DMS 273 treated with DMSO at 0.1 percent for 48 hours (cell line): ENCODE measurements at regions not wholly inside any gene's neighbourhood (a gene's known extent, or its start where the extent isn't known, plus 50 kb on each side); places are given as distances from the start of the nearest gene placed in this dataset.

ENCODE experiments used
- DNase-seq: peaks from one replicate; lab custom pipeline; 2025; lab: John Stamatoyannopoulos, UW

- DNase-seq = no peak
Measured at GRCh38 chr3:178059119-178059518, 477.1 kb upstream of the KCNMB2 start.

DNA sequence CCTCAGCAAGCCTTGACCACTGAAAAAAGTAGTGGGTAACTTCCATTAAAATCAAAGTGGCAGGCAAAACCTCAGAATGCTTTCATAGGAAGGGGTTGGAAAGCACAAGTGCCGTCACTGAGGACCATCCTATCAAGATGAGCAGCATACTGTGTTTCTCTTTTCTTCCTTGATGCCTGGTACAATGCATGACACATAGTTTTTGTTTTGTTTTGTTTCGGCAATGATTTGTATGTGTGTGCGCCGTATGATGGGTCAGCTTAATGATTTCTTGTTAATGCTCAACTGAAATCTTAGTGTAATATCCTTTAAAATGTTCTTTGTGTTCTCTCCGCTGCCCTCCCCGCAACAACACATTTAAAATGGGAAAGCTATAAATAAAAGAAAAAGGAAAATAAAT is 476.4 kb upstream of the KCNMB2 start:
- DNase-seq = no peak

- no peak for DNase-seq
Measured at GRCh38 chr3:178060407-178060806, 475.8 kb upstream of the KCNMB2 start.

DNA sequence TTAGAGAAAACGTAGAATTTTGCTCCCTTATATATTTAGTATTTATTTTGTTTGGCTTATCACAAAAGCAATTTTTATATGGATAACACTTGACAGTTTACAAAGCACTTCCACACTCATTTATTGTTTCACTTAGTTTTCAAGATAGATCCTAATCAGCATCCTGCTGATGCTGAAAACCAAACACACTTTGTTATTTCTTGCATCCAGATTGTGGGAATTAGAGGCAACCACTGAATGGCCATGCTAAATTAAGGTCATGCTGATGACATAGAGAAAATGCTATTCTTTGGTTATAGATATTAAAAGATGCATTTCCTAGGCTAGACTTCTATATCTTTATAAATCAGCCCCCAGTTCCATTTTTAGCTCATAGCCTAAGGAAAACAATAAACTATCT is 474.1 kb upstream of the KCNMB2 start:
- no peak for DNase-seq

DNA sequence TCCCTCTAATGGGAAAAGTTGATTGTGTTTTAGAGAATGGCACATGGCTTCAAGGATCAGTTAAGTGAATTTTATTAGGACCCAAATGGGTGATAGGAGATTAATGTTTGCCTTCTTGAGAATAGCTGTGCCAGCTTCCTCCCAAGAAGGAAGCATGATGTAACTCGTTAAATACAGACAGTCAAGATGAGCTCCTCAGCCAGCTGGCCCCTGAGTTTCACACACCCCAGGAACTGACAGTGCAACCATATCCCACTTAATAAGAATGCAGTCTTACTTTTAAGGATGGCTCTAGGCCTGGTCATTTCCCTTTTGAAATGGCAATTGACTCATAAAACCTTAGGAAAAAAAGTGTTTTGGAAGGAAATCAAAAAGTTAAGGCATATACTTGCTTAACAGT is 472.8 kb upstream of the KCNMB2 start:
- no peak for DNase-seq

GRCh38 chr3:178067721-178068120 is 468.5 kb upstream of the KCNMB2 start:
- DNase-seq = no peak

GRCh38 chr3:178072391-178073305 is 463.6 kb upstream of the KCNMB2 start:
- no peak for DNase-seq

GRCh38 chr3:178073366-178073765 is 462.9 kb upstream of the KCNMB2 start:
- DNase-seq = no peak

GRCh38 chr3:178075344-178075743 is 460.9 kb upstream of the KCNMB2 start:
- DNase-seq = no peak

- no peak for DNase-seq
Measured at GRCh38 chr3:178078953-178079352, 457.3 kb upstream of the KCNMB2 start.

DNA sequence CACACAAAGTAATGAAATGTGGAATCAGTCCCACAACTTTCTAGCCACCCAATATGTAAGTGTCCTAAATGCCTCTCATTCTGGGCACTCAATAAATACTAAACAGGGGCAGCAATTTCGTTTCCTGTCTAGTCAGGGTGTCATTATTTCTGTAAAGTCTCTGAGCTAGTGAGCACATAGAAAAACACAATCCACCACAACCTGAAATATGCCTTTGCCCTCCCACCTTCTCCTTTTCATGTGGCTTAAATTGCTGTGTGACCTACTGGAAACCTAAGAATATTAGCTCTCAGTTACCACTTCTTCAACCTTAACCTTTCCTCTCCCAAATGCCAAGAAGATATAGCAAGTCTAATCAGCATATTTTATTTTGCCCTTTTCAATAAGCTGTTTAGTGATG is 456.3 kb upstream of the KCNMB2 start:
- no peak for DNase-seq

DNA sequence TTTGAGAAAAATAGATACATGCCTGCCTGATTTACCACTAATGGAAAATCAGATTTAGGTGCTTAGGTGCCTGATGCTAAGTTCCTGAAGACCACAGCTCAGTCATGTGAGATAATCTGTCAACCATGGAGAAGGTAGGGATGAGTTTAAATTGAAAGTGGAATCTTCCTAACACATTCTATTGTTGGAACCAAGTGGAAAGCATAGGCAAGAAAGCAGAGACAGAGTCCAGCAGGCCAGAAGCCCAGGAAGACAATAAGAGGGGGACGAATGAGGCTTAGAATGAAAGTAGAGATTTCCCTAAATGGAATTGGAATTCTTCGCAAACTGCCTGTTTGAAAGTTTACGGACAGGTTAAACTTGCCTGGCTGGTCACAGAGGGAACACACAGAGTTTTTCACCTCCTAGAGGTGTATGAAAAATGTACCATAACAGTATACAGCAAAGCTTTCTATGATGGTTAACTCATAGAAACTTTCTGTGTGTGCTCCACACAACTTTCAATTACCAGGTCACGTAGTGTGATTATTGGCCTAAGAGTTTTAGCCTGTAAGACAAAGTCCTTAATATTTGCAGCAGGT is 453.8 kb upstream of the KCNMB2 start:
- no peak for DNase-seq

DNA sequence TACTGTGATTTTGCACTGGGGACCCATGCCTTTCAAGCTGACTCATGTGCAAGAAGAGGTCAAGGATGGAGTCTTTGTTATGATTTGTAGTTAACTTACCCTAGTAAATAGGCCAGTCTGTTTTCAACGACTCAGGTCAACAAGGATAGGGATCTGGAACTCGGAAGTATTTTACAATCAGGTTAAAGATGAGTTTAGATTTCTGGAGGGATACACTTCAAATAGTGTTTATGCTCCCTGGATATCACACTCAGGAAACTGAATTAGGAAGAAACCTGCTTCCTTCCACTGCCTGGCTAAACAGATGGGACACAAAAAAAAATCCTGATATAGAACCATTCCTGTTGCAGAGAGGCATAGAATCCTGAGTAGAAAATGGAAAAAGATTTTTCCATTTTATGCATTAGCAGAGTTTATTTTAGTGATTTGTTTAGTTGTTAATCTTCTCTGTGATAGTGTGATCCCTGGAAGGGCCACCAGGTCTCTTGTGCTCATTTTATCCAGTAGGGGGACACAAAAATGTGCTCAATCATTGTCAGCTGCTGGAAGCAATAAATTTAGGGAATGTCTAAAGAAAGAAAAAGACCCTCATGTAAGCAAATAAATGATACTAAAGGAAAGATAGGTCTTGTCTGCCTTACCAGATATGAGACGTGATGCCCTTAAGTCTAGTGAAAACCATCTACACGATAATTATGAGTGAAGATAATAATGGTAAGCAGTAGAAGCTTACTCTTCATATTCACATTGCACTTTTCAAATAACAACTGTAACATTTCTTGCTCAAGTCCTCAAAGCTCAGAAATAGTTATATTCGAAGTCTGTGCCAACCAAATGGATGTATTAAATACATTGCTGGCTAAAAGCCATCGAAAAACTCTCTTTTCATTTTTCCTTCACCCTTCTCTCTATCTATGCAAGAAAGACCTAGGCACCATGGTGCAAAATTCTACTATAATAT is 452.1 kb upstream of the KCNMB2 start:
- peak; percentile 13 for DNase-seq

- peak; percentile 74 for DNase-seq
Measured at GRCh38 chr3:178084938-178085816, 451.1 kb upstream of the KCNMB2 start.

- no peak for DNase-seq
Measured at GRCh38 chr3:178085817-178086123, 450.5 kb upstream of the KCNMB2 start.

- no peak for DNase-seq
Measured at GRCh38 chr3:178086144-178086825, 450.0 kb upstream of the KCNMB2 start.

GRCh38 chr3:178087376-178087775 is 448.9 kb upstream of the KCNMB2 start:
- DNase-seq = no peak

GRCh38 chr3:178088963-178089362 is 447.3 kb upstream of the KCNMB2 start:
- DNase-seq = no peak

- DNase-seq = no peak
Measured at GRCh38 chr3:178090899-178091298, 445.3 kb upstream of the KCNMB2 start.

GRCh38 chr3:178095522-178095921 is 440.7 kb upstream of the KCNMB2 start:
- DNase-seq = no peak

GRCh38 chr3:178096955-178097354 is 439.3 kb upstream of the KCNMB2 start:
- DNase-seq = no peak
